Vagina (tissue), 2 donors: ENCODE measurements at regions not wholly inside any gene's neighbourhood (a gene's known extent, or its start where the extent isn't known, plus 50 kb on each side); places are given as distances from the start of the nearest gene placed in this dataset.

Experiments
- DNase-seq, 2 donors: peaks; one replicate each; pipeline ENCODE4 v3.0.0-alpha.2; 2017; ENCODE audit errors: extremely low spot score in 2 of 2
- H3K27ac ChIP-seq: fragments of 200-600 bp; sonication (generic); one replicate; pipeline ENCODE4 v1.5.1; 2019
- H3K27me3 ChIP-seq: fragments of 200-600 bp; sonication (generic); one replicate; pipeline ENCODE4 v1.5.1; 2019
- H3K36me3 ChIP-seq, 2 donors: fragments of 200-600 bp; sonication (generic); one replicate each; pipeline ENCODE4 v1.5.1; 2017 to 2019
- H3K4me1 ChIP-seq: fragments of 200-600 bp; sonication (generic); one replicate; pipeline ENCODE4 v1.5.1; 2019
- H3K4me3 ChIP-seq, 2 donors: fragments of 200-600 bp; sonication (generic); 1 replicate in 1 of 2; 2 replicates in 1 of 2; pipeline ENCODE4 v1.5.1; 2016 to 2019
- H3K9me3 ChIP-seq: fragments of 200-600 bp; sonication (generic); one replicate; pipeline ENCODE4 v1.5.1; 2019
- POLR2A ChIP-seq, 2 donors: fragments of 450-650 bp; IDR thresholded peaks; one replicate each; pipeline ENCODE4 v1.6.1; 2017; ENCODE audit warnings: antibody characterized with exemption in 2 of 2, mild to moderate bottlenecking in 2 of 2, moderate library complexity in 2 of 2
- POLR2AphosphoS5 ChIP-seq, 2 donors: sonication (generic); formaldehyde crosslinking; IDR thresholded peaks; one replicate each; pipeline ENCODE4 v1.9.0; 2017; ENCODE audit warnings: antibody characterized with exemption in 2 of 2, mild to moderate bottlenecking in 2 of 2, low read depth in 1 of 2; ENCODE audit not compliant: insufficient read depth in 1 of 2
- intact Hi-C: fragments of 100-400 bp; cut with DNase I; formaldehyde crosslinking; loops from one replicate; pipeline ENCODE4 v1.15.1; 2023
- TF ChIP-seq, protein P1 (sequence below), 3 experiments: fragments of 450-650 bp in 2 of 3; fragments of 200-600 bp in 1 of 3; sonication (generic) in 1 of 3; IDR thresholded peaks; one replicate each; pipeline ENCODE4 v1.5.1; 2017 to 2019; ENCODE audit warnings: antibody characterized with exemption in 3 of 3, mild to moderate bottlenecking in 2 of 3, moderate library complexity in 2 of 3

DNA sequence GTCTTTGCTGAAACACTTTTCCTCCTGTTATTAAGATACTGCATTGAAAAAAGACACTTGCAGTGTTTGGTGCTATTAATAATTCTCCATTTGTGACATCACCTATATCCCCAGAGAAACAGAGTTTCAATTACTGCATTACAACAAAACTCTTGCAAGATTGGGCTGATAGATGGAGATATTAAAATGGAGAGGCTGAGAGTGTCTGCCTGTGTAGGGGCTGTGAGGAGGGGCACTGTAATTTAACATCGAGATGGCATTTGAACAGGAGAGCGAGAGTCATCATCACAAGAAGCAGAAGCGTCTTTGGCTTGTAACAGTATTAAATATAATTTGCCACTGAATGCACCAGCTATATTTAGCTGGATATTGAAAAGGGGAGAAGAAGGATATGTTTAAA, 316.5 kb downstream of the CDH26 start:
- no peaks in the 10 kb centered on the region for H3K4me1 ChIP-seq
- H3K27me3 ChIP-seq = no peaks in the 10 kb centered on the region
- H3K9me3 ChIP-seq = no peaks in the 10 kb centered on the region
- no peak overlapping the region for H3K4me3 ChIP-seq
- H3K27ac ChIP-seq = no peak overlapping the region
- no peak for TF ChIP-seq POLR2AphosphoS5 (IDR thresholded peaks at IDR 0.05; ENCODE audit: insufficient read depth in 1 of 2, low read depth in 1 of 2)
- TF ChIP-seq, protein P1, sequence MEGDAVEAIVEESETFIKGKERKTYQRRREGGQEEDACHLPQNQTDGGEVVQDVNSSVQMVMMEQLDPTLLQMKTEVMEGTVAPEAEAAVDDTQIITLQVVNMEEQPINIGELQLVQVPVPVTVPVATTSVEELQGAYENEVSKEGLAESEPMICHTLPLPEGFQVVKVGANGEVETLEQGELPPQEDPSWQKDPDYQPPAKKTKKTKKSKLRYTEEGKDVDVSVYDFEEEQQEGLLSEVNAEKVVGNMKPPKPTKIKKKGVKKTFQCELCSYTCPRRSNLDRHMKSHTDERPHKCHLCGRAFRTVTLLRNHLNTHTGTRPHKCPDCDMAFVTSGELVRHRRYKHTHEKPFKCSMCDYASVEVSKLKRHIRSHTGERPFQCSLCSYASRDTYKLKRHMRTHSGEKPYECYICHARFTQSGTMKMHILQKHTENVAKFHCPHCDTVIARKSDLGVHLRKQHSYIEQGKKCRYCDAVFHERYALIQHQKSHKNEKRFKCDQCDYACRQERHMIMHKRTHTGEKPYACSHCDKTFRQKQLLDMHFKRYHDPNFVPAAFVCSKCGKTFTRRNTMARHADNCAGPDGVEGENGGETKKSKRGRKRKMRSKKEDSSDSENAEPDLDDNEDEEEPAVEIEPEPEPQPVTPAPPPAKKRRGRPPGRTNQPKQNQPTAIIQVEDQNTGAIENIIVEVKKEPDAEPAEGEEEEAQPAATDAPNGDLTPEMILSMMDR (IDR thresholded peaks at IDR 0.05) = no peak
- no peak for TF ChIP-seq POLR2A (IDR thresholded peaks at IDR 0.05)
- intact Hi-C loops = no loop called here
- no peaks in the 10 kb centered on the region for H3K36me3 ChIP-seq
- DNase-seq = no peak

DNA sequence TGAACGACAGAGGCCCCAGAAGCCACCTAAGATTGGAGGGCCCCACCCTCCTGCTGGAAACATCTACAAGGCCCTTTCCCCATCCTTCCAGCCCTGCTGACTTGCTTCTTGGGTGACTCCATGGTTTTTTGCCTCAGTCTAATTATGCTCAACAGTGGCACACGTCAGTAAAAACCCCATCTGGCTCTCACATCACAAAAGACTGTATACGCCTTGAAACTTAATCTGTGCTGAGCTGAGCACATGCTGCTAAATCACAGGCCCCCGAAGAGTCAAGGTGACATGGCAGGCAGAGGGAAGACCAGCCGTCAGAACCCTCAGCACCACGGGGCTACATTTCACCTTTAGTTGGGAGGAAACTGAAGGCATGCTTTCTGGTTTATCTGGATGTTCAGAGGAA, 323.1 kb downstream of the CDH26 start:
- Histone ChIP-seq H3K36me3 (no peaks in the 10 kb centered on the region), H3K27ac (no peak overlapping the region), H3K4me1 (no peaks in the 10 kb centered on the region), H3K4me3 (no peak overlapping the region), H3K27me3 (no peaks in the 10 kb centered on the region), H3K9me3 (no peaks in the 10 kb centered on the region)
- intact Hi-C loops = no loop called here
- DNase-seq = no peak
- TF ChIP-seq POLR2A (IDR thresholded peaks at IDR 0.05) (no peak), POLR2AphosphoS5 (IDR thresholded peaks at IDR 0.05; ENCODE audit: insufficient read depth in 1 of 2, low read depth in 1 of 2) (no peak)
- TF ChIP-seq, protein P1 (IDR thresholded peaks at IDR 0.05) = no peak

DNA sequence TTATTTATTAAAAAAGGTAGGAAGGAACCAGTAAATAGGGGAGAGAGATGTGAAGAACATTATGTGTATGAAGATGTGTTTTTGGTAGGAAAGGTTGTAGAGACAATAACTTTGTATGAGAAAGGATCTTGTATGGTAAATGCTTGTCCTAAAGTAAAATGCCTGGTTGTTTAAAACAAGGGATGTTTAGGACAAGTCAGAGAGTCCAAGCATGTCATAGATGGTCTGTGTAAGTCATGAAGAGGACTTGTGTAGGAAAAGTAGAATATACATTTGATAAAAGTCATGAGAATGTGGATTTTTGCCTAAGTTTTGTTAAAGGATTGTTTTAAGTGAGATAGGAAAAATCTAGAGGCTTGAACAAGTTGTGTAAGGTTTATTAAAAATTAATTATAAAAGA, 325.1 kb downstream of the CDH26 start:
- TF ChIP-seq, protein P1 (IDR thresholded peaks at IDR 0.05) = no peak
- TF ChIP-seq POLR2AphosphoS5 (IDR thresholded peaks at IDR 0.05; ENCODE audit: insufficient read depth in 1 of 2, low read depth in 1 of 2) (no peak), POLR2A (IDR thresholded peaks at IDR 0.05) (no peak)
- Histone ChIP-seq H3K36me3 (no peaks in the 10 kb centered on the region), H3K9me3 (no peaks in the 10 kb centered on the region), H3K27ac (no peak overlapping the region), H3K4me1 (no peaks in the 10 kb centered on the region), H3K4me3 (no peak overlapping the region), H3K27me3 (no peaks in the 10 kb centered on the region)
- intact Hi-C loops = no loop called here
- DNase-seq = no peak

DNA sequence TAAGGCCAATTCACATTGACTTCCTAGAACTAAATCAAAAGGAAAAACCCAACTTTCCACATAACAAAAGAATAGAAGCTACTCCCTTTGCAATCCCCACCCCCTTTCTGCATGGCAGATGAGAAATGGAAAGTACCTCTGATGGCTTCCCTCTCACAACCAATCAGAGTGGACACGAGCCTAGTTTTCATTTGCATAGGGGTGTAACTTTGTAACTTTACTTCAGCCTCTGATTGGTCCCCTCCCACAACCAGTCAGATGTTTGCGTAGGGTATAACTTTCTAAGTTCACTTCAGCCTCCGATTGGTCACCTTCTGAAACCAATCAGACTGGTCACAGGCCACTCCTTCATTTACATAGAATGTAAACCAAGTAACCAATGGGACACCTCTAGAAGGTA, 328.5 kb downstream of the CDH26 start:
- H3K9me3 ChIP-seq = peaks cover 7% of the 10 kb centered on the region

DNA sequence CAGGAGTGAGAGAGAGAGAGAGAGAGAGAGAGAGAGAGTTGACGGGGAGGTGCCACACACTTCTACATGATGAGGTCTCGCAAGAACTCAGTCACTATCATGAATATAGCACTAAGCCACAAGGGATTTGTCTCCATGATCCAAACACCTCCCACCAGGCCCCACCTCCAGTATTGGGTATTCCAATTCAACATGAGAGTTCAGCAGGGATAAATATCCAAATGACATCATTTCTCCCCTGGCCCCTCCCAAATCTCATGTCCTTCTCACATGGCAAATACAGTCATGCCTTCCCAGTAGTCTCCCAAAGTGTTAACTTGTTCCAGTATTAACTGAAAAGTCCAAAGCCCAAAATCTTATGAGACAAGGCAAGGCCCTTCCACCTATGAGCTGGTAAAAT, 330.7 kb downstream of the CDH26 start:
- no peak overlapping the region for H3K4me3 ChIP-seq
- H3K27me3 ChIP-seq = no peaks in the 10 kb centered on the region
- DNase-seq = no peak
- H3K27ac ChIP-seq = no peak overlapping the region
- no peaks in the 10 kb centered on the region for H3K4me1 ChIP-seq
- H3K9me3 ChIP-seq = peaks cover 7% of the 10 kb centered on the region
- TF ChIP-seq POLR2A (IDR thresholded peaks at IDR 0.05) (no peak), POLR2AphosphoS5 (IDR thresholded peaks at IDR 0.05; ENCODE audit: insufficient read depth in 1 of 2, low read depth in 1 of 2) (no peak)
- TF ChIP-seq, protein P1 (IDR thresholded peaks at IDR 0.05) = no peak
- intact Hi-C loops = no loop called here
- H3K36me3 ChIP-seq = no peaks in the 10 kb centered on the region

More for the DNA sequence above, 328.5 kb downstream of the CDH26 start:
- Histone ChIP-seq H3K27me3 (no peaks in the 10 kb centered on the region), H3K27ac (no peak overlapping the region), H3K4me1 (no peaks in the 10 kb centered on the region), H3K4me3 (no peak overlapping the region), H3K36me3 (no peaks in the 10 kb centered on the region)
- intact Hi-C loops = no loop called here
- no peak for DNase-seq
- TF ChIP-seq POLR2A (IDR thresholded peaks at IDR 0.05) (no peak), POLR2AphosphoS5 (IDR thresholded peaks at IDR 0.05; ENCODE audit: insufficient read depth in 1 of 2, low read depth in 1 of 2) (no peak)
- TF ChIP-seq, protein P1 (IDR thresholded peaks at IDR 0.05) = no peak
